ENCODE measurements at regions not wholly inside any gene's neighbourhood (a gene's known extent, or its start where the extent isn't known, plus 50 kb on each side); places are given as distances from the start of the nearest gene placed in this dataset.

DNA sequence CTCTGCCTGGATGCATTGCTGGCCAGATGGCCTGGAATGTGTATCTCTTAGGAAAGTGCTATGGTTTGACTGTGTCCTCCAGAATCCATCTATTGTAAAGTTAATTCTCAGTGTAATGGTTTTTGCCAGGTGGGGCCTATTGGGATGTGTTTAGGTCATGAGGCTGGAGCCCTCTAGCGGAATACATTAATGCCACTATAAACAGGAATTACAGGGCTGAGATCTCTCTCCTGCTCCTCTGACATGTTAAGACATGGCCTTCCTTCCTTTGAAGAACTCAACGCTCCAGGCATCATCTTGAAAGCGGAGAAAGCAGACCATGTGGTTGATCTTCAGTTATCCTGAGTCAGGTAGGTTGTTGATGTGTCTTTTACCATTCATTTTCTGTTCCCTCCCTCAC is 276.4 kb downstream of the RPIA start:
- TF ChIP-seq, protein P1, sequence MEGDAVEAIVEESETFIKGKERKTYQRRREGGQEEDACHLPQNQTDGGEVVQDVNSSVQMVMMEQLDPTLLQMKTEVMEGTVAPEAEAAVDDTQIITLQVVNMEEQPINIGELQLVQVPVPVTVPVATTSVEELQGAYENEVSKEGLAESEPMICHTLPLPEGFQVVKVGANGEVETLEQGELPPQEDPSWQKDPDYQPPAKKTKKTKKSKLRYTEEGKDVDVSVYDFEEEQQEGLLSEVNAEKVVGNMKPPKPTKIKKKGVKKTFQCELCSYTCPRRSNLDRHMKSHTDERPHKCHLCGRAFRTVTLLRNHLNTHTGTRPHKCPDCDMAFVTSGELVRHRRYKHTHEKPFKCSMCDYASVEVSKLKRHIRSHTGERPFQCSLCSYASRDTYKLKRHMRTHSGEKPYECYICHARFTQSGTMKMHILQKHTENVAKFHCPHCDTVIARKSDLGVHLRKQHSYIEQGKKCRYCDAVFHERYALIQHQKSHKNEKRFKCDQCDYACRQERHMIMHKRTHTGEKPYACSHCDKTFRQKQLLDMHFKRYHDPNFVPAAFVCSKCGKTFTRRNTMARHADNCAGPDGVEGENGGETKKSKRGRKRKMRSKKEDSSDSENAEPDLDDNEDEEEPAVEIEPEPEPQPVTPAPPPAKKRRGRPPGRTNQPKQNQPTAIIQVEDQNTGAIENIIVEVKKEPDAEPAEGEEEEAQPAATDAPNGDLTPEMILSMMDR (conservative IDR thresholded peaks at IDR 0.05; ENCODE audit: low read depth in 2 of 2), result peak; percentile 46
- TF ChIP-seq, protein P2, sequence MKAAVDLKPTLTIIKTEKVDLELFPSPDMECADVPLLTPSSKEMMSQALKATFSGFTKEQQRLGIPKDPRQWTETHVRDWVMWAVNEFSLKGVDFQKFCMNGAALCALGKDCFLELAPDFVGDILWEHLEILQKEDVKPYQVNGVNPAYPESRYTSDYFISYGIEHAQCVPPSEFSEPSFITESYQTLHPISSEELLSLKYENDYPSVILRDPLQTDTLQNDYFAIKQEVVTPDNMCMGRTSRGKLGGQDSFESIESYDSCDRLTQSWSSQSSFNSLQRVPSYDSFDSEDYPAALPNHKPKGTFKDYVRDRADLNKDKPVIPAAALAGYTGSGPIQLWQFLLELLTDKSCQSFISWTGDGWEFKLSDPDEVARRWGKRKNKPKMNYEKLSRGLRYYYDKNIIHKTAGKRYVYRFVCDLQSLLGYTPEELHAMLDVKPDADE (IDR thresholded peaks at IDR 0.05), result no peak
- no peak for TF ChIP-seq JUNB (IDR thresholded peaks at IDR 0.05; ENCODE audit: unreplicated experiment)
- no peak for TF ChIP-seq EZH2 (IDR thresholded peaks at IDR 0.05; ENCODE audit: low read depth, unreplicated experiment)
- no peak for TF ChIP-seq POLR2AphosphoS5 (IDR thresholded peaks at IDR 0.05; ENCODE audit: low read depth)
- no peak for TF ChIP-seq CREB1 (CRISPR knock-in tag; IDR thresholded peaks at IDR 0.05; ENCODE audit: low read depth)
- no peak for TF ChIP-seq EZH2phosphoT487 (IDR thresholded peaks at IDR 0.05; ENCODE audit: unreplicated experiment)
- TF ChIP-seq, protein P3, sequence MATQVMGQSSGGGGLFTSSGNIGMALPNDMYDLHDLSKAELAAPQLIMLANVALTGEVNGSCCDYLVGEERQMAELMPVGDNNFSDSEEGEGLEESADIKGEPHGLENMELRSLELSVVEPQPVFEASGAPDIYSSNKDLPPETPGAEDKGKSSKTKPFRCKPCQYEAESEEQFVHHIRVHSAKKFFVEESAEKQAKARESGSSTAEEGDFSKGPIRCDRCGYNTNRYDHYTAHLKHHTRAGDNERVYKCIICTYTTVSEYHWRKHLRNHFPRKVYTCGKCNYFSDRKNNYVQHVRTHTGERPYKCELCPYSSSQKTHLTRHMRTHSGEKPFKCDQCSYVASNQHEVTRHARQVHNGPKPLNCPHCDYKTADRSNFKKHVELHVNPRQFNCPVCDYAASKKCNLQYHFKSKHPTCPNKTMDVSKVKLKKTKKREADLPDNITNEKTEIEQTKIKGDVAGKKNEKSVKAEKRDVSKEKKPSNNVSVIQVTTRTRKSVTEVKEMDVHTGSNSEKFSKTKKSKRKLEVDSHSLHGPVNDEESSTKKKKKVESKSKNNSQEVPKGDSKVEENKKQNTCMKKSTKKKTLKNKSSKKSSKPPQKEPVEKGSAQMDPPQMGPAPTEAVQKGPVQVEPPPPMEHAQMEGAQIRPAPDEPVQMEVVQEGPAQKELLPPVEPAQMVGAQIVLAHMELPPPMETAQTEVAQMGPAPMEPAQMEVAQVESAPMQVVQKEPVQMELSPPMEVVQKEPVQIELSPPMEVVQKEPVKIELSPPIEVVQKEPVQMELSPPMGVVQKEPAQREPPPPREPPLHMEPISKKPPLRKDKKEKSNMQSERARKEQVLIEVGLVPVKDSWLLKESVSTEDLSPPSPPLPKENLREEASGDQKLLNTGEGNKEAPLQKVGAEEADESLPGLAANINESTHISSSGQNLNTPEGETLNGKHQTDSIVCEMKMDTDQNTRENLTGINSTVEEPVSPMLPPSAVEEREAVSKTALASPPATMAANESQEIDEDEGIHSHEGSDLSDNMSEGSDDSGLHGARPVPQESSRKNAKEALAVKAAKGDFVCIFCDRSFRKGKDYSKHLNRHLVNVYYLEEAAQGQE (IDR thresholded peaks at IDR 0.05; ENCODE audit: unreplicated experiment), result no peak
